Natural killer cell (primary cell): ENCODE measurements at regions not wholly inside any gene's neighbourhood (a gene's known extent, or its start where the extent isn't known, plus 50 kb on each side); places are given as distances from the start of the nearest gene placed in this dataset.

ENCODE experiments used
- ATAC-seq, 3 donors: fragments of 150-1000 bp in 2 of 3; fragments of 200-7000 bp in 1 of 3; cut with Tn5 transposase; 1 replicate in 1 of 3; 2 replicates in 2 of 3; pipeline ENCODE4 v1.10.0; 2021; ENCODE audit warnings: mild to moderate bottlenecking in 2 of 3, moderate library complexity in 2 of 3
- DNase-seq, 2 donors: peaks; one replicate each; pipeline versions ENCODE4 v3.0.0 to v3.0.0-alpha.2; 2013 to 2021; ENCODE audit warnings: mixed read lengths in 1 of 2
- H3K27ac ChIP-seq: one replicate; pipeline ENCODE4 v1.5.1; 2013; ENCODE audit warnings: mild to moderate bottlenecking, low read length
- H3K27me3 ChIP-seq: one replicate; pipeline ENCODE4 v1.6.1; 2013; ENCODE audit warnings: low read length; ENCODE audit not compliant: control insufficient read depth, insufficient read depth
- H3K36me3 ChIP-seq: one replicate; pipeline ENCODE4 v1.6.1; 2013; ENCODE audit warnings: low read length; ENCODE audit not compliant: control insufficient read depth, insufficient read depth
- H3K4me1 ChIP-seq: one replicate; pipeline ENCODE4 v1.6.1; 2013; ENCODE audit warnings: low read length; ENCODE audit not compliant: control insufficient read depth, insufficient read depth
- H3K4me3 ChIP-seq: one replicate; pipeline ENCODE4 v1.5.1; 2013; ENCODE audit warnings: low read length
- H3K9me3 ChIP-seq: one replicate; pipeline ENCODE4 v1.6.1; 2013; ENCODE audit warnings: low read length; ENCODE audit not compliant: control insufficient read depth, insufficient read depth
- H3K27ac Mint-ChIP-seq, 2 donors: one replicate each; pipeline ENCODE4 v1.8.0; 2022; ENCODE audit warnings: mild to moderate bottlenecking in 2 of 2, mixed read lengths in 2 of 2, moderate library complexity in 1 of 2
- H3K27me3 Mint-ChIP-seq, 2 donors: one replicate each; pipeline ENCODE4 v1.8.0; 2022; ENCODE audit warnings: low read depth in 2 of 2, mixed read lengths in 2 of 2
- H3K36me3 Mint-ChIP-seq: one replicate; pipeline ENCODE4 v1.8.0; 2022; ENCODE audit warnings: mixed read lengths
- H3K4me1 Mint-ChIP-seq, 2 donors: one replicate each; pipeline ENCODE4 v1.8.0; 2022; ENCODE audit warnings: mixed read lengths in 2 of 2
- H3K4me3 Mint-ChIP-seq: one replicate; pipeline ENCODE4 v1.8.0; 2022; ENCODE audit warnings: mild to moderate bottlenecking, moderate library complexity, mixed read lengths
- H3K9me3 Mint-ChIP-seq, 2 donors: one replicate each; pipeline ENCODE4 v1.8.0; 2022; ENCODE audit warnings: mixed read lengths in 2 of 2
- WGBS: methylation state at CpG from one replicate; pipeline ENCODE4 v1.1.7; 2013; ENCODE audit warnings: missing lambda C conversion rate; ENCODE audit not compliant: insufficient coverage; 5-methylcytosine and 5-hydroxymethylcytosine counted together
- intact Hi-C: fragments of 100-400 bp; cut with micrococcal nuclease; formaldehyde crosslinking; loops from one replicate; pipeline ENCODE4 v1.14.2; 2022
- TF ChIP-seq, protein P1 (sequence below): fragments of 200-600 bp; IDR thresholded peaks from one replicate; pipeline ENCODE4 v1.8.0; 2022; ENCODE audit warnings: antibody characterized with exemption

DNA sequence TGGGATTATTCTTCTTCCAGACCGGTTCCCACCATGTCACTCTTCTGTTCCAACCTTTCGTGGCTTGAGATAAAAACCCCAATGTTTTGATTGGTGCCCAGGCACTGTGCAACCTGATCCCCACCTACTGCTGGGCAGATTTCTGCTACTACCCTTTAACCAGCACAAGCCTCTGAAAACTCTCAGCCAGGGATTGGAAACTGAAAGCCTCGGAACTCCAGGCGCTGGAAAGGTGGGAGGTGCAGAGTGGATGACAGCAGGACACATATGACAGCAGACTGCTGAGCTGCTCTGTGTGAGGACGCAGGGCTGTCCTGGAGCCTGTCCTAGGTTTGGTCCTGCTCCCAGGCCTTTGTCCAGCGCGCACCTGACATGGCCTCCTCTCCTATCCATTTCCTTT, 68.5 kb upstream of the GTF3A start:
- 94% methylated on average over 7 of the region's 7 CpGs for WGBS
- H3K36me3 Mint-ChIP-seq = no peaks in the 10 kb centered on the region
- ATAC-seq = no peak
- H3K27me3 Mint-ChIP-seq = peaks cover 26 to 27% of the 10 kb centered on the region in 2 donors
- Histone ChIP-seq H3K9me3 (no peaks in the 10 kb centered on the region), H3K36me3 (no peaks in the 10 kb centered on the region), H3K27ac (no peak overlapping the region), H3K4me3 (no peak overlapping the region), H3K4me1 (no peaks in the 10 kb centered on the region), H3K27me3 (no peaks in the 10 kb centered on the region)
- TF ChIP-seq, protein P1, sequence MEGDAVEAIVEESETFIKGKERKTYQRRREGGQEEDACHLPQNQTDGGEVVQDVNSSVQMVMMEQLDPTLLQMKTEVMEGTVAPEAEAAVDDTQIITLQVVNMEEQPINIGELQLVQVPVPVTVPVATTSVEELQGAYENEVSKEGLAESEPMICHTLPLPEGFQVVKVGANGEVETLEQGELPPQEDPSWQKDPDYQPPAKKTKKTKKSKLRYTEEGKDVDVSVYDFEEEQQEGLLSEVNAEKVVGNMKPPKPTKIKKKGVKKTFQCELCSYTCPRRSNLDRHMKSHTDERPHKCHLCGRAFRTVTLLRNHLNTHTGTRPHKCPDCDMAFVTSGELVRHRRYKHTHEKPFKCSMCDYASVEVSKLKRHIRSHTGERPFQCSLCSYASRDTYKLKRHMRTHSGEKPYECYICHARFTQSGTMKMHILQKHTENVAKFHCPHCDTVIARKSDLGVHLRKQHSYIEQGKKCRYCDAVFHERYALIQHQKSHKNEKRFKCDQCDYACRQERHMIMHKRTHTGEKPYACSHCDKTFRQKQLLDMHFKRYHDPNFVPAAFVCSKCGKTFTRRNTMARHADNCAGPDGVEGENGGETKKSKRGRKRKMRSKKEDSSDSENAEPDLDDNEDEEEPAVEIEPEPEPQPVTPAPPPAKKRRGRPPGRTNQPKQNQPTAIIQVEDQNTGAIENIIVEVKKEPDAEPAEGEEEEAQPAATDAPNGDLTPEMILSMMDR = no peak
- intact Hi-C loops = no loop called here
- no peak for DNase-seq
- no peak overlapping the region for H3K4me3 Mint-ChIP-seq
- no peaks in the 10 kb centered on the region for H3K4me1 Mint-ChIP-seq
- H3K9me3 Mint-ChIP-seq = no peaks in the 10 kb centered on the region
- no peak overlapping the region for H3K27ac Mint-ChIP-seq

- H3K27ac Mint-ChIP-seq = no peak overlapping the region
- DNase-seq (no peak), ATAC-seq (no peak)
- Histone ChIP-seq H3K27ac (no peak overlapping the region), H3K4me1 (peaks cover 12% of the 10 kb centered on the region), H3K36me3 (no peaks in the 10 kb centered on the region), H3K9me3 (no peaks in the 10 kb centered on the region), H3K4me3 (no peak overlapping the region), H3K27me3 (peaks cover 4% of the 10 kb centered on the region)
- WGBS = 83% methylated on average over 1 of the region's 6 CpGs
- TF ChIP-seq, protein P1 = no peak
- H3K27me3 Mint-ChIP-seq = peaks cover 26 to 29% of the 10 kb centered on the region in 2 donors
- no peaks in the 10 kb centered on the region for H3K9me3 Mint-ChIP-seq
- H3K4me3 Mint-ChIP-seq = no peak overlapping the region
- intact Hi-C loops = no loop called here
- no peaks in the 10 kb centered on the region for H3K36me3 Mint-ChIP-seq
- peaks cover 0 to 12% of the 10 kb centered on the region in 2 donors for H3K4me1 Mint-ChIP-seq
These were observed 66.0 kb upstream of the GTF3A start for GRCh38 chr13:27358420-27358819.

GRCh38 chr13:27359199-27359821, 65.1 kb upstream of the GTF3A start:
- Histone ChIP-seq H3K9me3 (no peaks in the 10 kb centered on the region), H3K27me3 (peaks cover 4% of the 10 kb centered on the region), H3K27ac (no peak overlapping the region), H3K36me3 (no peaks in the 10 kb centered on the region), H3K4me3 (no peak overlapping the region), H3K4me1 (peaks cover 12% of the 10 kb centered on the region)
- ATAC-seq (peak in 1 of 3 donors; percentile 31), DNase-seq (peak; percentile 39 to 79)
- intact Hi-C loops = loop anchor here (1.0 kb wide), 1 partner anchor 374 kb away; no protein-coding TSS in a partner anchor
- Mint-ChIP-seq H3K27me3 (peaks cover 20 to 29% of the 10 kb centered on the region in 2 donors), H3K4me1 (peaks cover 0 to 12% of the 10 kb centered on the region in 2 donors), H3K36me3 (no peaks in the 10 kb centered on the region), H3K9me3 (no peaks in the 10 kb centered on the region), H3K27ac (no peak overlapping the region), H3K4me3 (no peak overlapping the region)
- 2% methylated on average over 5 of the region's 6 CpGs for WGBS
- TF ChIP-seq, protein P1 = peak; percentile 39

GRCh38 chr13:27360562-27360961, 63.9 kb upstream of the GTF3A start:
- no peak for ATAC-seq
- Histone ChIP-seq H3K4me3 (no peak overlapping the region), H3K27ac (no peak overlapping the region), H3K9me3 (no peaks in the 10 kb centered on the region), H3K36me3 (no peaks in the 10 kb centered on the region), H3K27me3 (peaks cover 4% of the 10 kb centered on the region), H3K4me1 (peaks cover 12% of the 10 kb centered on the region)
- Mint-ChIP-seq H3K4me3 (no peak overlapping the region), H3K4me1 (peaks cover 0 to 12% of the 10 kb centered on the region in 2 donors), H3K27me3 (peaks cover 18 to 29% of the 10 kb centered on the region in 2 donors), H3K27ac (no peak overlapping the region), H3K9me3 (no peaks in the 10 kb centered on the region), H3K36me3 (no peaks in the 10 kb centered on the region)
- no peak for DNase-seq
- WGBS = 91% methylated on average over 9 of the region's 9 CpGs
- TF ChIP-seq, protein P1 = no peak
- intact Hi-C loops = no loop called here
